Hepatocyte (in vitro differentiated cells): ENCODE measurements at regions not wholly inside any gene's neighbourhood (a gene's known extent, or its start where the extent isn't known, plus 50 kb on each side); places are given as distances from the start of the nearest gene placed in this dataset.

Experiments
- CTCF ChIP-seq: fragments of 200-600 bp; sonication (generic); IDR thresholded peaks from 2 replicates; pipeline ENCODE4 v1.5.1; 2016; ENCODE audit warnings: antibody characterized with exemption, mild to moderate bottlenecking; ENCODE audit not compliant: poor library complexity
- EZH2 ChIP-seq: fragments of 200-600 bp; sonication (generic); IDR thresholded peaks from 2 replicates; pipeline ENCODE4 v1.6.1; 2016; ENCODE audit warnings: antibody characterized with exemption, mild to moderate bottlenecking, borderline replicate concordance

- no peak for TF ChIP-seq CTCF
- TF ChIP-seq EZH2: no peak
These were observed 120.5 kb downstream of the ZNF280B start for GRCh38 chr22:22388090-22388489.
